GM21515 (cell line): ENCODE measurements at regions not wholly inside any gene's neighbourhood (a gene's known extent, or its start where the extent isn't known, plus 50 kb on each side); places are given as distances from the start of the nearest gene placed in this dataset.

Experiments
- ATAC-seq: cut with Tn5 transposase; IDR thresholded peaks from one replicate; pipeline ENCODE4 v1.9.1; 2021; ENCODE audit not compliant: unreplicated experiment

- no peak for ATAC-seq
These were observed 223.5 kb upstream of the EEA1 start for GRCh38 chr12:93152617-93153016.

GRCh38 chr12:93153321-93153720 is 224.2 kb upstream of the EEA1 start:
- no peak for ATAC-seq

- ATAC-seq = no peak
These were observed 223.5 kb upstream of the NUDT4 start for GRCh38 chr12:93154096-93154728.

- ATAC-seq = no peak
These were observed 222.8 kb upstream of the NUDT4 start for GRCh38 chr12:93154753-93155480.

- no peak for ATAC-seq
These were observed 221.5 kb upstream of the NUDT4 start for GRCh38 chr12:93156086-93156716.

GRCh38 chr12:93157279-93157678 is 220.4 kb upstream of the NUDT4 start:
- no peak for ATAC-seq

- ATAC-seq = no peak
These were observed 219.5 kb upstream of the NUDT4 start for GRCh38 chr12:93158065-93158843.

- ATAC-seq = no peak
These were observed 214.3 kb upstream of the NUDT4 start for GRCh38 chr12:93163260-93164036.

GRCh38 chr12:93164103-93164880 is 213.4 kb upstream of the NUDT4 start:
- no peak for ATAC-seq

GRCh38 chr12:93165384-93165932 is 212.3 kb upstream of the NUDT4 start:
- no peak for ATAC-seq

- peak; percentile 76 for ATAC-seq
These were observed 211.0 kb upstream of the NUDT4 start for GRCh38 chr12:93166541-93167307.

GRCh38 chr12:93167331-93167730 is 210.4 kb upstream of the NUDT4 start:
- ATAC-seq = peak; percentile 4

GRCh38 chr12:93167841-93168492 is 209.8 kb upstream of the NUDT4 start:
- peak; percentile 60 for ATAC-seq

GRCh38 chr12:93168751-93169150 is 209.0 kb upstream of the NUDT4 start:
- no peak for ATAC-seq

- ATAC-seq = no peak
These were observed 208.2 kb upstream of the NUDT4 start for GRCh38 chr12:93169536-93169935.

- ATAC-seq = no peak
These were observed 206.8 kb upstream of the NUDT4 start for GRCh38 chr12:93170928-93171327.

- no peak for ATAC-seq
These were observed 204.4 kb upstream of the NUDT4 start for GRCh38 chr12:93173178-93173957.

- ATAC-seq = no peak
These were observed 203.7 kb upstream of the NUDT4 start for GRCh38 chr12:93174048-93174447.
